ENCODE measurements at regions not wholly inside any gene's neighbourhood (a gene's known extent, or its start where the extent isn't known, plus 50 kb on each side); places are given as distances from the start of the nearest gene placed in this dataset.

GRCh38 chr2:195538937-195539336, 118.1 kb upstream of the SLC39A10 start:
- no peak for TF ChIP-seq CTCF (IDR thresholded peaks at IDR 0.05; ENCODE audit: extremely low read depth, insufficient read depth, missing control alignments)
- in situ Hi-C loops (cut with MboI; ENCODE audit: low pct_unique_long_range_greater_than_20kb, low sequenced_read_pairs, unreplicated experiment): no loop called here
- no peak for DNase-seq (ENCODE audit: low spot score)

- in situ Hi-C loops (cut with MboI; ENCODE audit: low pct_unique_long_range_greater_than_20kb, low sequenced_read_pairs, unreplicated experiment): no loop called here
- DNase-seq (ENCODE audit: low spot score): no peak
- TF ChIP-seq CTCF (IDR thresholded peaks at IDR 0.05; ENCODE audit: extremely low read depth, insufficient read depth, missing control alignments): no peak
Measured at GRCh38 chr2:195537811-195538210, 119.2 kb upstream of the SLC39A10 start.

GRCh38 chr2:195536906-195537305, 120.1 kb upstream of the SLC39A10 start:
- in situ Hi-C loops (cut with MboI; ENCODE audit: low pct_unique_long_range_greater_than_20kb, low sequenced_read_pairs, unreplicated experiment): no loop called here
- DNase-seq (ENCODE audit: low spot score): no peak
- no peak for TF ChIP-seq CTCF (IDR thresholded peaks at IDR 0.05; ENCODE audit: extremely low read depth, insufficient read depth, missing control alignments)

GRCh38 chr2:195535911-195536522, 121.0 kb upstream of the SLC39A10 start:
- no peak for TF ChIP-seq CTCF (IDR thresholded peaks at IDR 0.05; ENCODE audit: extremely low read depth, insufficient read depth, missing control alignments)
- DNase-seq (ENCODE audit: low spot score): peak; percentile 47
- in situ Hi-C loops (cut with MboI; ENCODE audit: low pct_unique_long_range_greater_than_20kb, low sequenced_read_pairs, unreplicated experiment): no loop called here

- no peak for TF ChIP-seq CTCF (IDR thresholded peaks at IDR 0.05; ENCODE audit: extremely low read depth, insufficient read depth, missing control alignments)
- no peak for DNase-seq (ENCODE audit: low spot score)
- in situ Hi-C loops (cut with MboI; ENCODE audit: low pct_unique_long_range_greater_than_20kb, low sequenced_read_pairs, unreplicated experiment): no loop called here
Measured at GRCh38 chr2:195534971-195535370, 122.1 kb upstream of the SLC39A10 start.

- peak; percentile 35 for TF ChIP-seq CTCF (IDR thresholded peaks at IDR 0.05; ENCODE audit: extremely low read depth, insufficient read depth, missing control alignments)
- in situ Hi-C loops (cut with MboI; ENCODE audit: low pct_unique_long_range_greater_than_20kb, low sequenced_read_pairs, unreplicated experiment): no loop called here
- DNase-seq (ENCODE audit: low spot score): no peak
Measured at GRCh38 chr2:195533771-195534642, 123.0 kb upstream of the SLC39A10 start.
